Ovary (tissue), 1 donor: ENCODE measurements at regions not wholly inside any gene's neighbourhood (a gene's known extent, or its start where the extent isn't known, plus 50 kb on each side); places are given as distances from the start of the nearest gene placed in this dataset.

Experiments used
- EP300 ChIP-seq: sonication (generic); formaldehyde crosslinking; IDR thresholded peaks from one replicate; pipeline ENCODE4 v1.6.1; 2017; ENCODE audit warnings: antibody characterized with exemption
- POLR2A ChIP-seq: fragments of 450-650 bp; IDR thresholded peaks from one replicate; pipeline ENCODE4 v1.6.1; 2017; ENCODE audit warnings: antibody characterized with exemption, mild to moderate bottlenecking, moderate library complexity

DNA sequence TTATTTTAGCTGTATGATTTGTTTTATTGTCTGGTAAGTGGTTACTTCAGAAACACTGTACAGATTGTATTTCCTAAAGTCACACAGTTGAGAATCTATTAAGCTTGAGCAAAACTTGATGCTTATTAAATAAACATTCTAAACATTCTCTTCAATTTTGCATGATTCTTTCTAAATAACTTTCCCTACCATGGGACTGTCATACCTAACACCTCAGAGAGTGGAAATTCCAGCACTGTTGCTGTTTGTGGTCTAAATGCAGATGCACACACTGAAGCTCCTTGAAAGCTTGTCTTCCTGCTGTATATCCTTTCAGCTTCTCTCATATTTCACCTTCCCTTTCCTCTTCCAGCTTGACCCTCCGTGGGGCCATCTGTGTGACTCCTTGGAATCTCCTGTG is 392.0 kb downstream of the LRIG3 start:
- TF ChIP-seq EP300 = no peak
- no peak for TF ChIP-seq POLR2A
